K562 (cell line): ENCODE measurements at regions not wholly inside any gene's neighbourhood (a gene's known extent, or its start where the extent isn't known, plus 50 kb on each side); places are given as distances from the start of the nearest gene placed in this dataset.

Source experiments
- ATAC-seq: fragments of 200-7000 bp; cut with Tn5 transposase; 3 replicates; pipeline ENCODE4 v1.9.1; 2020; ENCODE audit warnings: moderate library complexity
- BruUV-seq: library from RNA; stranded (reverse); fragments of 400-500 nt; replicated peaks from 2 replicates; lab custom pipeline; 2021; lab: Mats Ljungman, UMichigan
- CTCF ChIA-PET: fragments of 300-600 bp; formaldehyde crosslinking; extraction: SDS; loops from one replicate; lab custom pipeline; 2021; ENCODE audit warnings: low intra/inter-chr PET ratio; lab: Yijun Ruan, JAX
- POLR2A ChIA-PET: fragments of 300-600, 350-650 bp; sonication (Branson Sonifier 250); formaldehyde crosslinking; extraction: SDS; loops from one replicate; lab custom pipeline; 2021; ENCODE audit warnings: antibody characterized with exemption, inconsistent platforms; lab: Yijun Ruan, JAX
- DNase-seq, 4 experiments: peaks; one replicate each; pipeline versions ENCODE4 v3.0.0 to v3.0.0-alpha.2; 2011 to 2018; ENCODE audit warnings: low spot score in 3 of 4, mixed read lengths in 3 of 4; ENCODE audit errors: extremely low read depth in 1 of 4
- FAIRE-seq: peaks from 2 replicates; lab custom pipeline; 2011; peaks lifted over from hg19 to GRCh38; lab: Jason Lieb, UNC
- H2AFZ ChIP-seq: 2 replicates; pipeline ENCODE4 v1.6.0; 2011; ENCODE audit warnings: low read depth, low read length, control low read depth, inconsistent platforms
- H3K27ac ChIP-seq: fragments of 200-600 bp; 3 replicates; pipeline ENCODE4 v1.8.0; 2011; ENCODE audit warnings: low read depth, mild to moderate bottlenecking, control low read depth, inconsistent platforms, low read length, moderate library complexity, mixed read lengths; ENCODE audit errors: extremely low read depth
- H3K27me3 ChIP-seq, 2 experiments: fragments of 300-600 bp in 1 of 2; 2 replicates in 1 of 2; 3 replicates in 1 of 2; pipeline versions ENCODE4 v1.6.0 to v1.8.0; 2011; ENCODE audit warnings: inconsistent platforms in 2 of 2, low read length in 2 of 2, mild to moderate bottlenecking in 1 of 2, mixed read lengths in 1 of 2, moderate library complexity in 1 of 2; ENCODE audit not compliant: control insufficient read depth in 2 of 2, insufficient read depth in 2 of 2
- H3K36me3 ChIP-seq: fragments of 300-600 bp; 3 replicates; pipeline ENCODE4 v1.8.0; 2011; ENCODE audit warnings: mild to moderate bottlenecking, low read length, inconsistent platforms; ENCODE audit not compliant: control insufficient read depth, insufficient read depth
- H3K4me1 ChIP-seq, 2 experiments: fragments of 200-600 bp in 1 of 2; replicated peaks in 1 of 2; 2 replicates in 1 of 2; 3 replicates in 1 of 2; pipeline versions ENCODE4 v1.5.1 to v1.8.0; 2011; ENCODE audit warnings: inconsistent platforms in 2 of 2, low read length in 2 of 2, mild to moderate bottlenecking in 1 of 2, mixed read lengths in 1 of 2, moderate library complexity in 1 of 2; ENCODE audit not compliant: control insufficient read depth in 2 of 2, insufficient read depth in 2 of 2
- H3K4me2 ChIP-seq: 2 replicates; pipeline ENCODE4 v1.6.1; 2011; ENCODE audit warnings: low read length, control low read depth, inconsistent platforms, mixed read lengths; ENCODE audit not compliant: insufficient read depth
- H3K4me3 ChIP-seq: fragments of 200-600 bp; sonication (generic), shearing (Covaris generic); 2 replicates; pipeline ENCODE4 v1.5.1; 2016; ENCODE audit warnings: control low read depth, inconsistent platforms
- H3K79me2 ChIP-seq: fragments of 200-600 bp; 3 replicates; pipeline ENCODE4 v1.8.0; 2011; ENCODE audit warnings: low read length, inconsistent platforms; ENCODE audit not compliant: control insufficient read depth, insufficient read depth
- H3K9ac ChIP-seq, 2 experiments: 2 replicates each; pipeline versions ENCODE4 v1.6.0 to v1.6.1; 2011; ENCODE audit warnings: low read depth in 2 of 2, low read length in 2 of 2, control low read depth in 1 of 2, inconsistent platforms in 1 of 2, mild to moderate bottlenecking in 1 of 2, mixed read lengths in 1 of 2; ENCODE audit not compliant: insufficient read depth in 1 of 2
- H3K9me1 ChIP-seq: one replicate; pipeline ENCODE4 v1.6.0; 2011; ENCODE audit warnings: inconsistent platforms, mild to moderate bottlenecking, low read length, moderate library complexity; ENCODE audit not compliant: control insufficient read depth, insufficient read depth
- H3K9me3 ChIP-seq: replicated peaks from 2 replicates; pipeline ENCODE4 v1.5.1; 2011; ENCODE audit warnings: low read depth, low read length, inconsistent platforms; ENCODE audit not compliant: control insufficient read depth, insufficient read depth
- H4K20me1 ChIP-seq: replicated peaks from 2 replicates; pipeline ENCODE4 v1.6.1; 2011; ENCODE audit warnings: low read length, inconsistent platforms, mixed read lengths; ENCODE audit not compliant: control insufficient read depth, insufficient read depth
- CLOCK ChIP-seq: fragments of 250-450 bp; sonication (Bioruptor Pico); IDR thresholded peaks from 2 replicates; pipeline ENCODE4 v1.4.0; 2020; ENCODE audit warnings: mild to moderate bottlenecking, moderate library complexity, borderline replicate concordance
- ELF2 ChIP-seq: fragments of 250-450 bp; sonication (Bioruptor Pico); IDR thresholded peaks from 2 replicates; pipeline ENCODE4 v1.5.0; 2021; ENCODE audit warnings: mild to moderate bottlenecking
- NFE2 ChIP-seq: IDR thresholded peaks from 2 replicates; pipeline ENCODE4 v1.6.1; 2014; ENCODE audit warnings: antibody characterized with exemption, low read depth
- NKRF ChIP-seq: fragments of 450-650 bp; IDR thresholded peaks from 2 replicates; pipeline ENCODE4 v1.6.1; 2016; ENCODE audit warnings: borderline replicate concordance
- PREB ChIP-seq: sonication (generic); formaldehyde crosslinking; IDR thresholded peaks from 2 replicates; pipeline ENCODE4 v1.8.1; 2023; ENCODE audit warnings: mild to moderate bottlenecking, missing genetic modification reagents
- ZHX1 ChIP-seq: fragments of 150-350 bp; conservative IDR thresholded peaks from 2 replicates; pipeline ENCODE4 v1.6.1; 2014; ENCODE audit warnings: low read length
- ZNF586 ChIP-seq: fragments of 450-650 bp; formaldehyde crosslinking; conservative IDR thresholded peaks from 2 replicates; pipeline ENCODE4 v1.4.0; 2020; ENCODE audit warnings: mild to moderate bottlenecking, moderate library complexity
- ZNF766 ChIP-seq: fragments of 200-800 bp; sonication (Bioruptor generic); conservative IDR thresholded peaks from 2 replicates; pipeline ENCODE4 v1.6.1; 2016; ENCODE audit warnings: missing genetic modification characterization, missing compliant biosample characterization
- WGBS: fragments of 100-300 bp; shearing (Covaris generic); methylation state at CpG from one replicate; pipeline ENCODE4 v1.1.6; 2016; ENCODE audit warnings: low coverage, mixed read lengths; ENCODE audit not compliant: insufficient coverage; ENCODE audit errors: missing lambda C conversion rate; 5-methylcytosine and 5-hydroxymethylcytosine counted together
- in situ Hi-C: fragments of 300-500 bp; cut with MboI; formaldehyde crosslinking; loops from 4 replicates; pipeline ENCODE4 v1.15.0; 2018; ENCODE audit warnings: inconsistent platforms, mixed read lengths
- intact Hi-C: fragments of 100-400 bp; cut with micrococcal nuclease; formaldehyde crosslinking; loops from 2 replicates; pipeline ENCODE4 v1.14.2; 2022

GRCh38 chr2:44840503-44840850, 101.0 kb upstream of the SIX3 start (continued):
- TF ChIP-seq ZHX1, result no peak
- no peak for TF ChIP-seq ZNF766
- TF ChIP-seq NFE2, result no peak
- no peak for TF ChIP-seq ELF2 (CRISPR knock-in tag)

GRCh38 chr2:44843086-44843485, 98.4 kb upstream of the SIX3 start:
- intact Hi-C loops (no loop called here), in situ Hi-C loops (no loop called here)
- 3% methylated on average over 7 of the region's 7 CpGs for WGBS
- FAIRE-seq (no peak), DNase-seq (no peak), ATAC-seq (no peak)
- Histone ChIP-seq H2AFZ (no peak overlapping the region), H3K9ac (no peak overlapping the region), H3K9me1 (no peaks in the 10 kb centered on the region), H3K4me1 (no peaks in the 10 kb centered on the region), H3K36me3 (no peaks in the 10 kb centered on the region), H4K20me1 (no peaks in the 10 kb centered on the region), H3K27me3 (peaks cover 19 to 35% of the 10 kb centered on the region in 2 experiments; a peak in 4 of 5 replicates), H3K4me2 (no peak overlapping the region), H3K4me3 (no peak overlapping the region), H3K27ac (no peak overlapping the region), H3K9me3 (no peaks in the 10 kb centered on the region), H3K79me2 (no peaks in the 10 kb centered on the region)
- no TSS peak for BruUV-seq
- POLR2A ChIA-PET, result no interaction called here
- CTCF ChIA-PET, result no interaction called here
- TF ChIP-seq PREB (CRISPR knock-in tag), result no peak
- TF ChIP-seq ZNF586, result no peak
- no peak for TF ChIP-seq CLOCK (CRISPR knock-in tag)
- no peak for TF ChIP-seq NKRF
